GM12878 (cell line): ENCODE measurements at regions not wholly inside any gene's neighbourhood (a gene's known extent, or its start where the extent isn't known, plus 50 kb on each side); places are given as distances from the start of the nearest gene placed in this dataset.
A peak's percentile ranks its signal among the peaks of the same experiment; 100 is the strongest.

ENCODE experiments used
- ATAC-seq: fragments of 200-7000 bp; cut with Tn5 transposase; 3 replicates; pipeline ENCODE4 v1.9.1; 2020; ENCODE audit warnings: mild to moderate bottlenecking, moderate library complexity
- BruUV-seq: library from RNA; stranded (reverse); fragments of 400-500 nt; replicated peaks from 2 replicates; lab custom pipeline; 2021; lab: Mats Ljungman, UMichigan
- CTCF ChIA-PET: fragments of 300-600 bp; sonication (Branson Sonifier 250); formaldehyde crosslinking; extraction: SDS; loops from one replicate; lab custom pipeline; 2021; ENCODE audit warnings: inconsistent platforms; lab: Yijun Ruan, JAX
- POLR2A ChIA-PET: fragments of 350-600 bp; formaldehyde crosslinking; extraction: SDS; loops from one replicate; lab custom pipeline; 2021; ENCODE audit warnings: inconsistent platforms; lab: Charles Lee
- RAD21 ChIA-PET: fragments of 300-600 bp; sonication (Branson Sonifier 250); formaldehyde crosslinking; loops from one replicate; lab custom pipeline; 2023; ENCODE audit warnings: antibody characterized with exemption; ENCODE audit not compliant: unreplicated experiment; lab: Charles Lee
- SMC1A ChIA-PET: fragments of 300-600 bp; sonication (Branson Sonifier 250); formaldehyde crosslinking; loops from one replicate; lab custom pipeline; 2023; ENCODE audit not compliant: unreplicated experiment, uncharacterized antibody; lab: Charles Lee
- DNase-seq: peaks from one replicate; pipeline ENCODE4 v3.0.0-alpha.2; 2011; ENCODE audit warnings: low read depth, low spot score
- FAIRE-seq: peaks from 3 replicates; lab custom pipeline; 2011; peaks lifted over from hg19 to GRCh38; lab: Jason Lieb, UNC
- H2AFZ ChIP-seq: 2 replicates; pipeline ENCODE4 v1.6.0; 2011; ENCODE audit warnings: low read depth, low read length, control low read depth; ENCODE audit not compliant: control insufficient read depth
- H3K27ac ChIP-seq: 2 replicates; pipeline ENCODE4 v1.5.1; 2011; ENCODE audit warnings: control low read depth; ENCODE audit not compliant: control insufficient read depth, insufficient read depth
- H3K27me3 ChIP-seq, 2 experiments: replicated peaks in 1 of 2; 2 replicates each; pipeline versions ENCODE4 v1.6.0 to v1.6.1; 2011; ENCODE audit warnings: low read length in 1 of 2; ENCODE audit not compliant: control insufficient read depth in 2 of 2, insufficient read depth in 2 of 2
- H3K36me3 ChIP-seq, 2 experiments: 2 replicates each; pipeline ENCODE4 v1.5.1; 2011; ENCODE audit warnings: low read length in 1 of 2; ENCODE audit not compliant: control insufficient read depth in 2 of 2, insufficient read depth in 2 of 2
- H3K4me1 ChIP-seq: 2 replicates; pipeline ENCODE4 v1.6.1; 2011; ENCODE audit warnings: mild to moderate bottlenecking, low read length, moderate library complexity, mixed read lengths; ENCODE audit not compliant: control insufficient read depth, insufficient read depth
- H3K4me2 ChIP-seq: 2 replicates; pipeline ENCODE4 v1.6.0; 2011; ENCODE audit warnings: control low read depth; ENCODE audit not compliant: control insufficient read depth, insufficient read depth
- H3K4me3 ChIP-seq: fragments of 200-600 bp; sonication (generic); 2 replicates; pipeline ENCODE4 v1.5.1; 2016
- H3K79me2 ChIP-seq: 2 replicates; pipeline ENCODE4 v1.6.0; 2011; ENCODE audit warnings: low read length; ENCODE audit not compliant: control insufficient read depth, insufficient read depth
- H3K9ac ChIP-seq: 2 replicates; pipeline ENCODE4 v1.8.0; 2011; ENCODE audit warnings: low read length, control low read depth, mixed read lengths; ENCODE audit not compliant: control insufficient read depth, insufficient read depth
- H3K9me3 ChIP-seq: replicated peaks from 3 replicates; pipeline ENCODE4 v1.5.1; 2011; ENCODE audit warnings: mild to moderate bottlenecking, low read length; ENCODE audit not compliant: control insufficient read depth, insufficient read depth
- H4K20me1 ChIP-seq: 2 replicates; pipeline ENCODE4 v1.6.0; 2011; ENCODE audit not compliant: control insufficient read depth, insufficient read depth
- EZH2 ChIP-seq: IDR thresholded peaks from 2 replicates; pipeline ENCODE4 v1.6.1; 2012; ENCODE audit warnings: low read depth, mild to moderate bottlenecking, control low read depth, inconsistent platforms, low read length, borderline replicate concordance; ENCODE audit not compliant: control insufficient read depth
- GABPA ChIP-seq: IDR thresholded peaks from 2 replicates; pipeline ENCODE4 v1.6.1; 2014; ENCODE audit warnings: antibody characterized with exemption, low read depth, mild to moderate bottlenecking, inconsistent platforms
- HCFC1 ChIP-seq: fragments of 150-350 bp; IDR thresholded peaks from 2 replicates; pipeline ENCODE4 v1.6.1; 2014; ENCODE audit warnings: low read length
- HDAC2 ChIP-seq: fragments of 200-600 bp; sonication (generic); IDR thresholded peaks from 2 replicates; pipeline ENCODE4 v1.6.1; 2017
- MYC ChIP-seq: IDR thresholded peaks from 2 replicates; pipeline ENCODE4 v1.6.1; 2011; ENCODE audit warnings: mild to moderate bottlenecking, low read length, moderate library complexity, inconsistent platforms; ENCODE audit not compliant: insufficient read depth, insufficient replicate concordance, insufficient read length, severe bottlenecking
- NBN ChIP-seq: fragments of 450-650 bp; IDR thresholded peaks from 2 replicates; pipeline ENCODE4 v1.6.1; 2016
- POLR2AphosphoS2 ChIP-seq: IDR thresholded peaks from 2 replicates; pipeline ENCODE4 v1.6.1; 2011; ENCODE audit warnings: low read depth, mild to moderate bottlenecking, low read length, improper control_type of control experiment, moderate library complexity
- RAD51 ChIP-seq: fragments of 450-650 bp; IDR thresholded peaks from 2 replicates; pipeline ENCODE4 v1.6.1; 2016; ENCODE audit warnings: moderate library complexity, mild to moderate bottlenecking, inconsistent platforms
- RCOR1 ChIP-seq: conservative IDR thresholded peaks from 2 replicates; pipeline ENCODE4 v1.6.1; 2012; ENCODE audit warnings: low read depth, low read length, improper control_type of control experiment
- SIX5 ChIP-seq: IDR thresholded peaks from 2 replicates; pipeline ENCODE4 v1.6.1; 2011; ENCODE audit warnings: mild to moderate bottlenecking, low read depth, low read length, moderate library complexity; ENCODE audit not compliant: severe bottlenecking
- SRF ChIP-seq, 2 experiments: IDR thresholded peaks; 2 replicates each; pipeline ENCODE4 v1.6.1; 2011; ENCODE audit warnings: low read depth in 2 of 2, low read length in 2 of 2, mild to moderate bottlenecking in 1 of 2, moderate library complexity in 1 of 2
- WRNIP1 ChIP-seq: IDR thresholded peaks from 2 replicates; pipeline ENCODE4 v1.6.1; 2011; ENCODE audit warnings: low read depth, low read length, improper control_type of control experiment, borderline replicate concordance
- ZBED1 ChIP-seq: IDR thresholded peaks from 2 replicates; pipeline ENCODE4 v1.6.1; 2016; ENCODE audit warnings: borderline replicate concordance
- ZNF217 ChIP-seq: fragments of 450-650 bp; IDR thresholded peaks from 2 replicates; pipeline ENCODE4 v1.6.1; 2017; ENCODE audit warnings: antibody characterized with exemption, mild to moderate bottlenecking
- WGBS: methylation state at CpG from one replicate; pipeline ENCODE4 v1.1.6; 2016; ENCODE audit warnings: low lambda C conversion rate; ENCODE audit not compliant: insufficient replicate concordance, insufficient coverage; ENCODE audit errors: missing lambda C conversion rate; 5-methylcytosine and 5-hydroxymethylcytosine counted together
- in situ Hi-C: fragments of 300-500 bp; cut with MboI; formaldehyde crosslinking; loops from 9 replicates; pipeline ENCODE4 v1.14.3; 2018; ENCODE audit warnings: mixed read lengths
- intact Hi-C: fragments of 100-400 bp; cut with micrococcal nuclease; formaldehyde crosslinking; loops from one replicate; pipeline ENCODE4 v1.14.2; 2022; ENCODE audit not compliant: unreplicated experiment
- TF ChIP-seq, protein P1 (sequence below): fragments of 450-650 bp; conservative IDR thresholded peaks from 2 replicates; pipeline ENCODE4 v1.6.1; 2017; ENCODE audit warnings: mild to moderate bottlenecking, moderate library complexity
- TF ChIP-seq, protein P2 (sequence below): fragments of 450-650 bp; IDR thresholded peaks from 2 replicates; pipeline ENCODE4 v1.6.1; 2016; ENCODE audit warnings: mild to moderate bottlenecking, moderate library complexity, borderline replicate concordance

DNA sequence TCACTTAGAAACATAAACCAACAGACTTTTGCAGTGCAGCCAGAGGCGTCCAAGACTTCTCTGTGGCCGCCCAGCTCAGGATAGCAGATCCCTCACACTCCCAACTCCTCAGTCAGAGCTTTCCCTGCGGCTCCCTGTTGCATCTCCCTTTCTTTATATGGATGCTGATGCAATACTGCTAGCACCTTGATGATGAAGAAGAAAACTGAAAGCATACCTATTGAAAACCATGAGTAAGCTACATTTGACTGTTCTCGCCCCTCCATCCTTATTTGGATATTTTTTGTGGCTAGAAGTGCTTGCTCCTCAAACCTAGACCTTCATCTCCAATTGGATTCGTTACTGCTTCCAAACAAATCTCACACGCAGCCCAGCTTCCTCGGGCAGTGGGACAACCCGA, 57.3 kb upstream of the UBL3 start (continued):
- peak in 1 of 2 experiments; percentile 36; a peak in 1 of 4 replicates for TF ChIP-seq SRF (IDR thresholded peaks at IDR 0.05; ENCODE audit: low read depth in 2 of 2, low read length in 2 of 2)
- TF ChIP-seq, all 136 proteins: peak for 4

GRCh38 chr13:29906432-29907011, 56.1 kb upstream of the UBL3 start:
- no peaks in the 10 kb centered on the region for H3K36me3 ChIP-seq
- TF ChIP-seq RAD51 = no peak
- no peak for TF ChIP-seq POLR2AphosphoS2
- no peak for TF ChIP-seq MYC
- no peak for TF ChIP-seq NBN
- TF ChIP-seq SIX5 = no peak
- no peak for TF ChIP-seq ZNF217
- TF ChIP-seq EZH2 = no peak
- no peak for TF ChIP-seq ZBED1
- TF ChIP-seq HDAC2 = no peak
- TF ChIP-seq, protein P1, sequence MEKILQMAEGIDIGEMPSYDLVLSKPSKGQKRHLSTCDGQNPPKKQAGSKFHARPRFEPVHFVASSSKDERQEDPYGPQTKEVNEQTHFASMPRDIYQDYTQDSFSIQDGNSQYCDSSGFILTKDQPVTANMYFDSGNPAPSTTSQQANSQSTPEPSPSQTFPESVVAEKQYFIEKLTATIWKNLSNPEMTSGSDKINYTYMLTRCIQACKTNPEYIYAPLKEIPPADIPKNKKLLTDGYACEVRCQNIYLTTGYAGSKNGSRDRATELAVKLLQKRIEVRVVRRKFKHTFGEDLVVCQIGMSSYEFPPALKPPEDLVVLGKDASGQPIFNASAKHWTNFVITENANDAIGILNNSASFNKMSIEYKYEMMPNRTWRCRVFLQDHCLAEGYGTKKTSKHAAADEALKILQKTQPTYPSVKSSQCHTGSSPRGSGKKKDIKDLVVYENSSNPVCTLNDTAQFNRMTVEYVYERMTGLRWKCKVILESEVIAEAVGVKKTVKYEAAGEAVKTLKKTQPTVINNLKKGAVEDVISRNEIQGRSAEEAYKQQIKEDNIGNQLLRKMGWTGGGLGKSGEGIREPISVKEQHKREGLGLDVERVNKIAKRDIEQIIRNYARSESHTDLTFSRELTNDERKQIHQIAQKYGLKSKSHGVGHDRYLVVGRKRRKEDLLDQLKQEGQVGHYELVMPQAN = no peak
- no peak for TF ChIP-seq RCOR1
- TF ChIP-seq HCFC1 = no peak
- TF ChIP-seq WRNIP1 = no peak
- TF ChIP-seq GABPA = no peak
- TF ChIP-seq, protein P2, sequence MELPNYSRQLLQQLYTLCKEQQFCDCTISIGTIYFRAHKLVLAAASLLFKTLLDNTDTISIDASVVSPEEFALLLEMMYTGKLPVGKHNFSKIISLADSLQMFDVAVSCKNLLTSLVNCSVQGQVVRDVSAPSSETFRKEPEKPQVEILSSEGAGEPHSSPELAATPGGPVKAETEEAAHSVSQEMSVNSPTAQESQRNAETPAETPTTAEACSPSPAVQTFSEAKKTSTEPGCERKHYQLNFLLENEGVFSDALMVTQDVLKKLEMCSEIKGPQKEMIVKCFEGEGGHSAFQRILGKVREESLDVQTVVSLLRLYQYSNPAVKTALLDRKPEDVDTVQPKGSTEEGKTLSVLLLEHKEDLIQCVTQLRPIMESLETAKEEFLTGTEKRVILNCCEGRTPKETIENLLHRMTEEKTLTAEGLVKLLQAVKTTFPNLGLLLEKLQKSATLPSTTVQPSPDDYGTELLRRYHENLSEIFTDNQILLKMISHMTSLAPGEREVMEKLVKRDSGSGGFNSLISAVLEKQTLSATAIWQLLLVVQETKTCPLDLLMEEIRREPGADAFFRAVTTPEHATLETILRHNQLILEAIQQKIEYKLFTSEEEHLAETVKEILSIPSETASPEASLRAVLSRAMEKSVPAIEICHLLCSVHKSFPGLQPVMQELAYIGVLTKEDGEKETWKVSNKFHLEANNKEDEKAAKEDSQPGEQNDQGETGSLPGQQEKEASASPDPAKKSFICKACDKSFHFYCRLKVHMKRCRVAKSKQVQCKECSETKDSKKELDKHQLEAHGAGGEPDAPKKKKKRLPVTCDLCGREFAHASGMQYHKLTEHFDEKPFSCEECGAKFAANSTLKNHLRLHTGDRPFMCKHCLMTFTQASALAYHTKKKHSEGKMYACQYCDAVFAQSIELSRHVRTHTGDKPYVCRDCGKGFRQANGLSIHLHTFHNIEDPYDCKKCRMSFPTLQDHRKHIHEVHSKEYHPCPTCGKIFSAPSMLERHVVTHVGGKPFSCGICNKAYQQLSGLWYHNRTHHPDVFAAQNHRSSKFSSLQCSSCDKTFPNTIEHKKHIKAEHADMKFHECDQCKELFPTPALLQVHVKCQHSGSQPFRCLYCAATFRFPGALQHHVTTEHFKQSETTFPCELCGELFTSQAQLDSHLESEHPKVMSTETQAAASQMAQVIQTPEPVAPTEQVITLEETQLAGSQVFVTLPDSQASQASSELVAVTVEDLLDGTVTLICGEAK = no peak
- FAIRE-seq (no peak), DNase-seq (no peak), ATAC-seq (no peak)
- H3K79me2 ChIP-seq = no peaks in the 10 kb centered on the region
- ChIA-PET CTCF (interaction anchor here (1.3 to 1.7 kb wide), 2 partner anchors 18 to 136 kb away, joined by 6 read pairs; no protein-coding TSS in a partner anchor), POLR2A (interaction anchor here (0.6 kb wide), 1 partner anchor 104 kb away, joined by 5 read pairs; no protein-coding TSS in a partner anchor), SMC1A (interaction anchor here (1.0 kb wide), 1 partner anchor 18 kb away, joined by 3 read pairs; no protein-coding TSS in a partner anchor), RAD21 (no interaction called here)
- H3K9me3 ChIP-seq = no peaks in the 10 kb centered on the region
- H3K4me2 ChIP-seq = no peak overlapping the region
- H3K4me1 ChIP-seq = peaks cover 11% of the 10 kb centered on the region; the same call in 1 of the 2 replicates
- H3K27me3 ChIP-seq = no peaks in the 10 kb centered on the region
- no peak overlapping the region for H3K4me3 ChIP-seq
- in situ Hi-C loops (no loop called here), intact Hi-C loops (no loop called here)
- 45% methylated on average over 6 of the region's 6 CpGs for WGBS
- no peaks in the 10 kb centered on the region for H4K20me1 ChIP-seq
- no peak overlapping the region for H2AFZ ChIP-seq
- no peak overlapping the region for H3K27ac ChIP-seq
- BruUV-seq = no TSS peak
- no peak overlapping the region for H3K9ac ChIP-seq
